GM23338 (cell line): ENCODE measurements at regions not wholly inside any gene's neighbourhood (a gene's known extent, or its start where the extent isn't known, plus 50 kb on each side); places are given as distances from the start of the nearest gene placed in this dataset.

Experiments
- ATAC-seq: fragments of 200-7000 bp; cut with Tn5 transposase; 3 replicates; pipeline ENCODE4 v1.9.1; 2020
- DNase-seq: peaks from one replicate; pipeline ENCODE4 v3.0.0-alpha.2; 2015; ENCODE audit warnings: low spot score
- H2AFZ ChIP-seq: fragments of 200-600 bp; sonication (generic); 2 replicates; pipeline ENCODE4 v1.8.0; 2016; ENCODE audit warnings: antibody characterized with exemption, mild to moderate bottlenecking, moderate library complexity
- H3F3A ChIP-seq: fragments of 200-600 bp; sonication (generic); replicated peaks from 2 replicates; pipeline ENCODE4 v1.8.0; 2017; ENCODE audit warnings: antibody characterized with exemption, mixed run types, low read depth
- H3K27ac ChIP-seq: fragments of 200-600 bp; sonication (generic); 2 replicates; pipeline ENCODE4 v1.6.1; 2016; ENCODE audit warnings: low read depth
- H3K27me3 ChIP-seq: fragments of 200-600 bp; sonication (generic); 2 replicates; pipeline ENCODE4 v1.8.0; 2016; ENCODE audit warnings: mild to moderate bottlenecking, mixed run types, moderate library complexity; ENCODE audit not compliant: insufficient read depth
- H3K36me3 ChIP-seq: fragments of 200-600 bp; sonication (generic); 2 replicates; pipeline ENCODE4 v1.8.0; 2016; ENCODE audit warnings: mild to moderate bottlenecking; ENCODE audit not compliant: insufficient read depth
- H3K4me1 ChIP-seq: fragments of 200-600 bp; sonication (generic); 2 replicates; pipeline ENCODE4 v1.8.0; 2016; ENCODE audit warnings: mild to moderate bottlenecking, moderate library complexity; ENCODE audit not compliant: insufficient read depth
- H3K4me2 ChIP-seq: fragments of 200-600 bp; sonication (generic); 2 replicates; pipeline ENCODE4 v1.7.1; 2017; ENCODE audit warnings: mixed run types
- H3K4me3 ChIP-seq: fragments of 200-600 bp; sonication (generic); 2 replicates; pipeline ENCODE4 v1.6.1; 2016; ENCODE audit warnings: mixed run types
- H3K79me2 ChIP-seq: fragments of 200-600 bp; sonication (generic); replicated peaks from 2 replicates; pipeline ENCODE4 v1.8.0; 2017; ENCODE audit warnings: mild to moderate bottlenecking; ENCODE audit not compliant: insufficient read depth
- H3K9me2 ChIP-seq: fragments of 200-600 bp; sonication (generic); 2 replicates; pipeline ENCODE4 v1.8.0; 2017; ENCODE audit not compliant: insufficient read depth
- H4K20me1 ChIP-seq: fragments of 200-600 bp; sonication (generic); replicated peaks from 2 replicates; pipeline ENCODE4 v1.8.0; 2017; ENCODE audit warnings: mild to moderate bottlenecking; ENCODE audit not compliant: insufficient read depth
- H3K27ac Mint-ChIP-seq: 2 replicates; pipeline ENCODE4 v1.8.0; 2020; ENCODE audit warnings: inconsistent platforms, mild to moderate bottlenecking, moderate library complexity, mixed read lengths
- H3K27me3 Mint-ChIP-seq: 3 replicates; pipeline ENCODE4 v1.8.0; 2022; ENCODE audit warnings: low read depth, mild to moderate bottlenecking, moderate library complexity, mixed read lengths, inconsistent platforms; ENCODE audit not compliant: insufficient read depth, poor library complexity
- H3K36me3 Mint-ChIP-seq: 3 replicates; pipeline ENCODE4 v1.8.0; 2021; ENCODE audit warnings: low read depth, mild to moderate bottlenecking, inconsistent platforms, moderate library complexity, mixed read lengths
- H3K4me1 Mint-ChIP-seq: 3 replicates; pipeline ENCODE4 v1.8.0; 2020; ENCODE audit warnings: mild to moderate bottlenecking, inconsistent platforms, mixed read lengths
- H3K4me3 Mint-ChIP-seq: 3 replicates; pipeline ENCODE4 v1.8.0; 2021; ENCODE audit warnings: moderate library complexity, mild to moderate bottlenecking, inconsistent platforms, mixed read lengths
- H3K9me3 Mint-ChIP-seq: 3 replicates; pipeline ENCODE4 v1.8.0; 2020; ENCODE audit warnings: moderate library complexity, mild to moderate bottlenecking, inconsistent platforms, mixed read lengths
- CREB1 ChIP-seq: fragments of 250-450 bp; sonication (Bioruptor Pico); IDR thresholded peaks from 2 replicates; pipeline ENCODE4 v1.5.0; 2020; ENCODE audit warnings: low read depth, mild to moderate bottlenecking, moderate library complexity
- EZH2 ChIP-seq: fragments of 200-600 bp; sonication (generic); IDR thresholded peaks from one replicate; pipeline ENCODE4 v1.8.0; 2017; ENCODE audit warnings: antibody characterized with exemption, mild to moderate bottlenecking, low read depth; ENCODE audit not compliant: unreplicated experiment
- EZH2phosphoT487 ChIP-seq: fragments of 200-600 bp; sonication (generic); IDR thresholded peaks from one replicate; pipeline ENCODE4 v1.8.1; 2018; ENCODE audit warnings: antibody characterized with exemption; ENCODE audit not compliant: unreplicated experiment
- JUNB ChIP-seq: IDR thresholded peaks from one replicate; pipeline ENCODE4 v1.6.1; 2016; ENCODE audit warnings: antibody characterized with exemption; ENCODE audit not compliant: unreplicated experiment
- NANOG ChIP-seq: IDR thresholded peaks from 2 replicates; pipeline ENCODE4 v1.6.1; 2016; ENCODE audit warnings: antibody characterized with exemption, borderline replicate concordance
- POLR2AphosphoS5 ChIP-seq: IDR thresholded peaks from 2 replicates; pipeline ENCODE4 v1.6.1; 2016; ENCODE audit warnings: antibody characterized with exemption, low read depth
- REST ChIP-seq: IDR thresholded peaks from one replicate; pipeline ENCODE4 v1.6.1; 2018; ENCODE audit warnings: antibody characterized with exemption; ENCODE audit not compliant: unreplicated experiment
- STAT1 ChIP-seq: IDR thresholded peaks from one replicate; pipeline ENCODE4 v1.6.1; 2016; ENCODE audit warnings: antibody characterized with exemption; ENCODE audit not compliant: unreplicated experiment
- ZNF114 ChIP-seq: fragments of 250-450 bp; sonication (Bioruptor Pico); IDR thresholded peaks from 2 replicates; pipeline ENCODE4 v1.5.0; 2020; ENCODE audit warnings: mild to moderate bottlenecking, moderate library complexity
- ZNF331 ChIP-seq: fragments of 250-450 bp; sonication (Bioruptor Pico); IDR thresholded peaks from 2 replicates; pipeline ENCODE4 v1.5.0; 2020; ENCODE audit warnings: low read depth, mild to moderate bottlenecking, moderate library complexity
- TF ChIP-seq, protein P1 (sequence below): fragments of 250-450 bp; sonication (Bioruptor Pico); IDR thresholded peaks from 2 replicates; pipeline ENCODE4 v1.5.0; 2020; ENCODE audit warnings: mild to moderate bottlenecking, moderate library complexity
- TF ChIP-seq, protein P2 (sequence below), 2 experiments: fragments of 200-600 bp in 1 of 2; sonication (generic) in 1 of 2; conservative IDR thresholded peaks; 2 replicates each; pipeline versions ENCODE4 v1.5.1 to v1.6.1; 2016 to 2017; ENCODE audit warnings: antibody characterized with exemption in 2 of 2, low read depth in 2 of 2, mild to moderate bottlenecking in 2 of 2, moderate library complexity in 1 of 2
- TF ChIP-seq, protein P3 (sequence below): IDR thresholded peaks from 2 replicates; pipeline ENCODE4 v1.6.1; 2016; ENCODE audit warnings: antibody characterized with exemption

GRCh38 chr15:66622591-66623022 lies 56.8 kb upstream of the LCTL start:
- ATAC-seq, result no peak

More at GRCh38 chr15:66622591-66623022, 56.8 kb upstream of the LCTL start:
- peak overlapping the region; percentile 54; the same call in 2 of the 3 replicates for H3K4me3 Mint-ChIP-seq
- Histone ChIP-seq H3K27me3 (0 out of 2 replicates have a peak, but pooled peaks cover 6% of the 10 kb centered on the region), H3K27ac (0 out of 2 replicates have a peak overlapping the region, but pooled peaks have one; percentile 13), H3K79me2 (no peaks in the 10 kb centered on the region), H3K4me1 (peaks cover 58% of the 10 kb centered on the region), H3F3A (peaks cover 12% of the 10 kb centered on the region; the same call in 1 of the 2 replicates), H2AFZ (no peak overlapping the region; the same call in 1 of the 2 replicates), H3K4me3 (no peak overlapping the region), H4K20me1 (no peaks in the 10 kb centered on the region), H3K9me2 (no peaks in the 10 kb centered on the region; the same call in 1 of the 2 replicates), H3K4me2 (peak overlapping the region; percentile 80), H3K36me3 (no peaks in the 10 kb centered on the region)
- TF ChIP-seq, protein P1, sequence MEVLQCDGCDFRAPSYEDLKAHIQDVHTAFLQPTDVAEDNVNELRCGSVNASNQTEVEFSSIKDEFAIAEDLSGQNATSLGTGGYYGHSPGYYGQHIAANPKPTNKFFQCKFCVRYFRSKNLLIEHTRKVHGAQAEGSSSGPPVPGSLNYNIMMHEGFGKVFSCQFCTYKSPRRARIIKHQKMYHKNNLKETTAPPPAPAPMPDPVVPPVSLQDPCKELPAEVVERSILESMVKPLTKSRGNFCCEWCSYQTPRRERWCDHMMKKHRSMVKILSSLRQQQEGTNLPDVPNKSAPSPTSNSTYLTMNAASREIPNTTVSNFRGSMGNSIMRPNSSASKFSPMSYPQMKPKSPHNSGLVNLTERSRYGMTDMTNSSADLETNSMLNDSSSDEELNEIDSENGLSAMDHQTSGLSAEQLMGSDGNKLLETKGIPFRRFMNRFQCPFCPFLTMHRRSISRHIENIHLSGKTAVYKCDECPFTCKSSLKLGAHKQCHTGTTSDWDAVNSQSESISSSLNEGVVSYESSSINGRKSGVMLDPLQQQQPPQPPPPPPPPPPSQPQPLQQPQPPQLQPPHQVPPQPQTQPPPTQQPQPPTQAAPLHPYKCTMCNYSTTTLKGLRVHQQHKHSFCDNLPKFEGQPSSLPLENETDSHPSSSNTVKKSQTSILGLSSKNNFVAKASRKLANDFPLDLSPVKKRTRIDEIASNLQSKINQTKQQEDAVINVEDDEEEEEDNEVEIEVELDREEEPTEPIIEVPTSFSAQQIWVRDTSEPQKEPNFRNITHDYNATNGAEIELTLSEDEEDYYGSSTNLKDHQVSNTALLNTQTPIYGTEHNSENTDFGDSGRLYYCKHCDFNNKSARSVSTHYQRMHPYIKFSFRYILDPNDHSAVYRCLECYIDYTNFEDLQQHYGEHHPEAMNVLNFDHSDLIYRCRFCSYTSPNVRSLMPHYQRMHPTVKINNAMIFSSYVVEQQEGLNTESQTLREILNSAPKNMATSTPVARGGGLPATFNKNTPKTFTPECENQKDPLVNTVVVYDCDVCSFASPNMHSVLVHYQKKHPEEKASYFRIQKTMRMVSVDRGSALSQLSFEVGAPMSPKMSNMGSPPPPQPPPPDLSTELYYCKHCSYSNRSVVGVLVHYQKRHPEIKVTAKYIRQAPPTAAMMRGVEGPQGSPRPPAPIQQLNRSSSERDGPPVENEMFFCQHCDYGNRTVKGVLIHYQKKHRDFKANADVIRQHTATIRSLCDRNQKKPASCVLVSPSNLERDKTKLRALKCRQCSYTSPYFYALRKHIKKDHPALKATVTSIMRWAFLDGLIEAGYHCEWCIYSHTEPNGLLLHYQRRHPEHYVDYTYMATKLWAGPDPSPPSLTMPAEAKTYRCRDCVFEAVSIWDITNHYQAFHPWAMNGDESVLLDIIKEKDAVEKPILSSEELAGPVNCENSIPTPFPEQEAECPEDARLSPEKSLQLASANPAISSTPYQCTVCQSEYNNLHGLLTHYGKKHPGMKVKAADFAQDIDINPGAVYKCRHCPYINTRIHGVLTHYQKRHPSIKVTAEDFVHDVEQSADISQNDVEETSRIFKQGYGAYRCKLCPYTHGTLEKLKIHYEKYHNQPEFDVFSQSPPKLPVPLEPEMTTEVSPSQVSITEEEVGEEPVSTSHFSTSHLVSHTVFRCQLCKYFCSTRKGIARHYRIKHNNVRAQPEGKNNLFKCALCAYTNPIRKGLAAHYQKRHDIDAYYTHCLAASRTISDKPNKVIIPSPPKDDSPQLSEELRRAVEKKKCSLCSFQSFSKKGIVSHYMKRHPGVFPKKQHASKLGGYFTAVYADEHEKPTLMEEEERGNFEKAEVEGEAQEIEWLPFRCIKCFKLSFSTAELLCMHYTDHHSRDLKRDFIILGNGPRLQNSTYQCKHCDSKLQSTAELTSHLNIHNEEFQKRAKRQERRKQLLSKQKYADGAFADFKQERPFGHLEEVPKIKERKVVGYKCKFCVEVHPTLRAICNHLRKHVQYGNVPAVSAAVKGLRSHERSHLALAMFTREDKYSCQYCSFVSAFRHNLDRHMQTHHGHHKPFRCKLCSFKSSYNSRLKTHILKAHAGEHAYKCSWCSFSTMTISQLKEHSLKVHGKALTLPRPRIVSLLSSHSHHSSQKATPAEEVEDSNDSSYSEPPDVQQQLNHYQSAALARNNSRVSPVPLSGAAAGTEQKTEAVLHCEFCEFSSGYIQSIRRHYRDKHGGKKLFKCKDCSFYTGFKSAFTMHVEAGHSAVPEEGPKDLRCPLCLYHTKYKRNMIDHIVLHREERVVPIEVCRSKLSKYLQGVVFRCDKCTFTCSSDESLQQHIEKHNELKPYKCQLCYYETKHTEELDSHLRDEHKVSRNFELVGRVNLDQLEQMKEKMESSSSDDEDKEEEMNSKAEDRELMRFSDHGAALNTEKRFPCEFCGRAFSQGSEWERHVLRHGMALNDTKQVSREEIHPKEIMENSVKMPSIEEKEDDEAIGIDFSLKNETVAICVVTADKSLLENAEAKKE (CRISPR knock-in tag), result no peak
- TF ChIP-seq EZH2 (no peak), STAT1 (no peak), EZH2phosphoT487 (no peak), REST (no peak), JUNB (no peak), ZNF114 (no peak), ZNF331 (CRISPR knock-in tag) (no peak), CREB1 (CRISPR knock-in tag) (no peak), NANOG (no peak), POLR2AphosphoS5 (no peak)
- TF ChIP-seq, protein P2, sequence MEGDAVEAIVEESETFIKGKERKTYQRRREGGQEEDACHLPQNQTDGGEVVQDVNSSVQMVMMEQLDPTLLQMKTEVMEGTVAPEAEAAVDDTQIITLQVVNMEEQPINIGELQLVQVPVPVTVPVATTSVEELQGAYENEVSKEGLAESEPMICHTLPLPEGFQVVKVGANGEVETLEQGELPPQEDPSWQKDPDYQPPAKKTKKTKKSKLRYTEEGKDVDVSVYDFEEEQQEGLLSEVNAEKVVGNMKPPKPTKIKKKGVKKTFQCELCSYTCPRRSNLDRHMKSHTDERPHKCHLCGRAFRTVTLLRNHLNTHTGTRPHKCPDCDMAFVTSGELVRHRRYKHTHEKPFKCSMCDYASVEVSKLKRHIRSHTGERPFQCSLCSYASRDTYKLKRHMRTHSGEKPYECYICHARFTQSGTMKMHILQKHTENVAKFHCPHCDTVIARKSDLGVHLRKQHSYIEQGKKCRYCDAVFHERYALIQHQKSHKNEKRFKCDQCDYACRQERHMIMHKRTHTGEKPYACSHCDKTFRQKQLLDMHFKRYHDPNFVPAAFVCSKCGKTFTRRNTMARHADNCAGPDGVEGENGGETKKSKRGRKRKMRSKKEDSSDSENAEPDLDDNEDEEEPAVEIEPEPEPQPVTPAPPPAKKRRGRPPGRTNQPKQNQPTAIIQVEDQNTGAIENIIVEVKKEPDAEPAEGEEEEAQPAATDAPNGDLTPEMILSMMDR (conservative IDR thresholded peaks at IDR 0.05; ENCODE audit: low read depth in 2 of 2), result no peak
- TF ChIP-seq, protein P3, sequence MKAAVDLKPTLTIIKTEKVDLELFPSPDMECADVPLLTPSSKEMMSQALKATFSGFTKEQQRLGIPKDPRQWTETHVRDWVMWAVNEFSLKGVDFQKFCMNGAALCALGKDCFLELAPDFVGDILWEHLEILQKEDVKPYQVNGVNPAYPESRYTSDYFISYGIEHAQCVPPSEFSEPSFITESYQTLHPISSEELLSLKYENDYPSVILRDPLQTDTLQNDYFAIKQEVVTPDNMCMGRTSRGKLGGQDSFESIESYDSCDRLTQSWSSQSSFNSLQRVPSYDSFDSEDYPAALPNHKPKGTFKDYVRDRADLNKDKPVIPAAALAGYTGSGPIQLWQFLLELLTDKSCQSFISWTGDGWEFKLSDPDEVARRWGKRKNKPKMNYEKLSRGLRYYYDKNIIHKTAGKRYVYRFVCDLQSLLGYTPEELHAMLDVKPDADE, result no peak
- peaks cover 60% of the 10 kb centered on the region for H3K4me1 Mint-ChIP-seq
- no peak for DNase-seq
- peaks cover 26% of the 10 kb centered on the region for H3K27me3 Mint-ChIP-seq
- H3K36me3 Mint-ChIP-seq, result no peaks in the 10 kb centered on the region
- no peaks in the 10 kb centered on the region for H3K9me3 Mint-ChIP-seq
- H3K27ac Mint-ChIP-seq, result peak overlapping the region; percentile 9; the same call in 1 of the 2 replicates
